OCI-LY3 (cell line): ENCODE measurements at regions not wholly inside any gene's neighbourhood (a gene's known extent, or its start where the extent isn't known, plus 50 kb on each side); places are given as distances from the start of the nearest gene placed in this dataset.

ENCODE experiments used
- H2AFZ ChIP-seq: fragments of 200-600, 300-600 bp; shearing (Covaris generic); 2 replicates; pipeline ENCODE4 v1.6.0; 2014; ENCODE audit warnings: antibody characterized with exemption, low read depth, low read length
- H3K27ac ChIP-seq: fragments of 200-600, 300-600 bp; sonication (generic); 2 replicates; pipeline ENCODE4 v1.5.1; 2014; ENCODE audit warnings: mild to moderate bottlenecking, low read length, moderate library complexity, mixed read lengths
- H3K27me3 ChIP-seq: fragments of 200-600, 300-600 bp; sonication (generic); 2 replicates; pipeline ENCODE4 v1.6.1; 2014; ENCODE audit warnings: low read depth, low read length, mixed read lengths
- H3K36me3 ChIP-seq: fragments of 200-600, 300-600 bp; sonication (generic); replicated peaks from 2 replicates; pipeline ENCODE3; 2014; ENCODE audit warnings: low read depth, low read length, mixed read lengths
- H3K4me1 ChIP-seq: fragments of 300-600, 200-600 bp; sonication (generic); 2 replicates; pipeline ENCODE4 v1.6.1; 2014; ENCODE audit warnings: low read length, mixed read lengths
- H3K4me2 ChIP-seq: fragments of 200-600, 300-600 bp; sonication (generic); 2 replicates; pipeline ENCODE4 v1.6.1; 2014; ENCODE audit warnings: low read length, mixed read lengths
- H3K4me3 ChIP-seq: fragments of 300-600, 200-600 bp; sonication (generic); 2 replicates; pipeline ENCODE4 v1.5.1; 2014; ENCODE audit warnings: antibody characterized with exemption, mild to moderate bottlenecking, low read length, moderate library complexity
- H3K79me2 ChIP-seq: fragments of 300-600, 200-600 bp; shearing (Covaris generic); 2 replicates; pipeline ENCODE4 v1.6.1; 2014; ENCODE audit warnings: mild to moderate bottlenecking, low read length, mixed read lengths
- H3K9ac ChIP-seq: fragments of 300-600, 200-600 bp; shearing (Covaris generic); 2 replicates; pipeline ENCODE4 v1.6.0; 2014; ENCODE audit warnings: mild to moderate bottlenecking, low read length, moderate library complexity
- H3K9me3 ChIP-seq: fragments of 200-600, 300-600 bp; shearing (Covaris generic); 2 replicates; pipeline ENCODE4 v1.6.1; 2014; ENCODE audit warnings: low read length, mixed read lengths; ENCODE audit not compliant: insufficient read depth
- H4K20me1 ChIP-seq: fragments of 200-600, 300-600 bp; sonication (generic); 2 replicates; pipeline ENCODE4 v1.6.1; 2016; ENCODE audit warnings: low read length, mixed read lengths; ENCODE audit not compliant: insufficient read depth
- CTCF ChIP-seq: fragments of 200-600, 300-600 bp; sonication (generic); IDR thresholded peaks from 2 replicates; pipeline ENCODE4 v1.5.1; 2014; ENCODE audit warnings: antibody characterized with exemption, low read length, low read depth
- EZH2phosphoT487 ChIP-seq: fragments of 200-600 bp; shearing (Covaris generic); IDR thresholded peaks from 2 replicates; pipeline ENCODE4 v1.6.1; 2018; ENCODE audit warnings: antibody characterized with exemption, mixed run types, low read depth

GRCh38 chr15:36210426-36210825, 369.0 kb upstream of the CDIN1 start:
- Histone ChIP-seq H3K36me3 (no peaks in the 10 kb centered on the region), H2AFZ (no peak overlapping the region), H3K9me3 (no peaks in the 10 kb centered on the region), H3K4me3 (no peak overlapping the region), H3K27ac (no peak overlapping the region), H3K79me2 (no peaks in the 10 kb centered on the region), H3K27me3 (no peaks in the 10 kb centered on the region), H3K4me2 (no peak overlapping the region), H4K20me1 (no peaks in the 10 kb centered on the region), H3K9ac (no peak overlapping the region), H3K4me1 (peaks cover 5% of the 10 kb centered on the region)
- no peak for TF ChIP-seq CTCF
- TF ChIP-seq EZH2phosphoT487 = no peak

GRCh38 chr15:36218322-36218721, 361.1 kb upstream of the CDIN1 start:
- no peaks in the 10 kb centered on the region for H3K27me3 ChIP-seq
- no peak overlapping the region for H3K4me3 ChIP-seq
- H3K9ac ChIP-seq = no peak overlapping the region
- no peak overlapping the region for H2AFZ ChIP-seq
- no peaks in the 10 kb centered on the region for H3K4me1 ChIP-seq
- H3K27ac ChIP-seq = no peak overlapping the region
- TF ChIP-seq CTCF (no peak), EZH2phosphoT487 (no peak)
- no peaks in the 10 kb centered on the region; the same call in 1 of the 2 replicates for H3K9me3 ChIP-seq
- no peaks in the 10 kb centered on the region for H3K36me3 ChIP-seq
- H3K79me2 ChIP-seq = no peaks in the 10 kb centered on the region
- H4K20me1 ChIP-seq = no peaks in the 10 kb centered on the region
- H3K4me2 ChIP-seq = no peak overlapping the region

- no peak overlapping the region for H3K4me3 ChIP-seq
- no peak overlapping the region for H2AFZ ChIP-seq
- H3K27me3 ChIP-seq = no peaks in the 10 kb centered on the region
- H3K36me3 ChIP-seq = no peaks in the 10 kb centered on the region
- no peak overlapping the region for H3K27ac ChIP-seq
- H3K4me2 ChIP-seq = no peak overlapping the region
- H3K79me2 ChIP-seq = no peaks in the 10 kb centered on the region
- no peaks in the 10 kb centered on the region for H3K4me1 ChIP-seq
- no peaks in the 10 kb centered on the region; the same call in 1 of the 2 replicates for H3K9me3 ChIP-seq
- TF ChIP-seq CTCF (no peak), EZH2phosphoT487 (no peak)
- no peaks in the 10 kb centered on the region for H4K20me1 ChIP-seq
- H3K9ac ChIP-seq = no peak overlapping the region
These were observed 360.4 kb upstream of the CDIN1 start for GRCh38 chr15:36218991-36219390.

GRCh38 chr15:36221992-36222391, 357.4 kb upstream of the CDIN1 start:
- Histone ChIP-seq H3K27me3 (no peaks in the 10 kb centered on the region), H3K36me3 (no peaks in the 10 kb centered on the region), H2AFZ (no peak overlapping the region), H4K20me1 (no peaks in the 10 kb centered on the region), H3K9me3 (no peaks in the 10 kb centered on the region; the same call in 1 of the 2 replicates), H3K27ac (no peak overlapping the region), H3K4me3 (no peak overlapping the region), H3K79me2 (no peaks in the 10 kb centered on the region), H3K9ac (no peak overlapping the region), H3K4me2 (no peak overlapping the region), H3K4me1 (no peaks in the 10 kb centered on the region)
- TF ChIP-seq CTCF = no peak
- no peak for TF ChIP-seq EZH2phosphoT487
